H1 (cell line): ENCODE measurements at regions not wholly inside any gene's neighbourhood (a gene's known extent, or its start where the extent isn't known, plus 50 kb on each side); places are given as distances from the start of the nearest gene placed in this dataset.
A peak's percentile ranks its signal among the peaks of the same experiment; 100 is the strongest.

ENCODE experiments used
- CTCF ChIA-PET: fragments of 300-600 bp; sonication (Branson Sonifier 250); formaldehyde crosslinking; loops from one replicate; lab custom pipeline; 2021; ENCODE audit not compliant: partially characterized antibody; lab: Charles Lee
- POLR2A ChIA-PET: fragments of 300-600 bp; sonication (Branson Sonifier 250); formaldehyde crosslinking; loops from one replicate; lab custom pipeline; 2021; ENCODE audit warnings: inconsistent platforms; ENCODE audit not compliant: partially characterized antibody; lab: Charles Lee
- DNase-seq, 2 experiments: peaks; one replicate each; pipeline versions ENCODE4 v3.0.0 to v3.0.0-alpha.2; 2010 to 2022; ENCODE audit warnings: low spot score in 2 of 2, low read depth in 1 of 2, mixed read lengths in 1 of 2
- FAIRE-seq: peaks from 2 replicates; lab custom pipeline; 2011; peaks lifted over from hg19 to GRCh38; lab: Jason Lieb, UNC
- H2AFZ ChIP-seq: 2 replicates; pipeline ENCODE4 v1.8.1; 2012; ENCODE audit warnings: low read length, inconsistent platforms
- H2AK5ac ChIP-seq: 2 replicates; pipeline ENCODE4 v1.6.1; 2013; ENCODE audit warnings: low read depth, low read length
- H2BK120ac ChIP-seq: replicated peaks from 2 replicates; pipeline ENCODE3; 2013; ENCODE audit warnings: low read depth, low read length, inconsistent platforms
- H2BK12ac ChIP-seq: 2 replicates; pipeline ENCODE4 v1.6.1; 2013; ENCODE audit warnings: low read depth, low read length
- H2BK15ac ChIP-seq: 2 replicates; pipeline ENCODE4 v1.6.1; 2013; ENCODE audit warnings: low read length
- H2BK20ac ChIP-seq: 2 replicates; pipeline ENCODE4 v1.6.1; 2013; ENCODE audit warnings: low read length
- H2BK5ac ChIP-seq: 2 replicates; pipeline ENCODE4 v1.6.1; 2013; ENCODE audit warnings: low read depth, low read length
- H3K14ac ChIP-seq: 2 replicates; pipeline ENCODE4 v1.6.1; 2013; ENCODE audit warnings: inconsistent platforms; ENCODE audit not compliant: insufficient read length
- H3K18ac ChIP-seq: 2 replicates; pipeline ENCODE4 v1.6.1; 2013; ENCODE audit warnings: low read length; ENCODE audit errors: extremely low read depth
- H3K23ac ChIP-seq: 2 replicates; pipeline ENCODE4 v1.6.1; 2013; ENCODE audit warnings: inconsistent platforms; ENCODE audit not compliant: insufficient read length
- H3K23me2 ChIP-seq: 2 replicates; pipeline ENCODE4 v1.6.1; 2013; ENCODE audit warnings: low read depth, low read length
- H3K27ac ChIP-seq: 2 replicates; pipeline ENCODE4 v1.6.1; 2011; ENCODE audit warnings: low read depth, low read length, inconsistent platforms
- H3K27me3 ChIP-seq, 4 experiments: replicated peaks in 1 of 4; 1 replicate in 1 of 4; 2 replicates in 3 of 4; pipeline versions ENCODE4 v1.6.1 to v1.8.1; 2011 to 2013; ENCODE audit warnings: low read length in 3 of 4, mild to moderate bottlenecking in 3 of 4, inconsistent platforms in 2 of 4, mixed read lengths in 2 of 4, moderate library complexity in 1 of 4; ENCODE audit not compliant: control insufficient read depth in 3 of 4, insufficient read depth in 3 of 4; ENCODE audit errors: extremely low read depth in 1 of 4
- H3K36me3 ChIP-seq, 4 experiments: 2 replicates each; pipeline versions ENCODE4 v1.6.1 to v1.8.1; 2011 to 2013; ENCODE audit warnings: mild to moderate bottlenecking in 4 of 4, low read length in 3 of 4, moderate library complexity in 2 of 4, control low read depth in 1 of 4, inconsistent platforms in 1 of 4; ENCODE audit not compliant: insufficient read depth in 4 of 4, control insufficient read depth in 2 of 4
- H3K4ac ChIP-seq: replicated peaks from 2 replicates; pipeline ENCODE3; 2013; ENCODE audit warnings: low read length, low read depth, mixed read lengths, inconsistent platforms; ENCODE audit not compliant: insufficient read length
- H3K4me1 ChIP-seq, 4 experiments: replicated peaks in 1 of 4; 1 replicate in 1 of 4; 2 replicates in 3 of 4; pipeline versions ENCODE4 v1.6.1 to v1.8.1; 2011 to 2013; ENCODE audit warnings: low read length in 3 of 4, inconsistent platforms in 2 of 4, mixed read lengths in 1 of 4; ENCODE audit not compliant: insufficient read depth in 4 of 4, control insufficient read depth in 3 of 4
- H3K4me2 ChIP-seq, 2 experiments: 2 replicates each; pipeline versions ENCODE4 v1.6.1 to v1.8.1; 2011 to 2013; ENCODE audit warnings: low read depth in 2 of 2, low read length in 2 of 2, control low read depth in 1 of 2, inconsistent platforms in 1 of 2, mild to moderate bottlenecking in 1 of 2; ENCODE audit not compliant: insufficient read depth in 1 of 2
- H3K4me3 ChIP-seq, 4 experiments: fragments of 200-600, 300-600 bp in 1 of 4; sonication (generic), shearing (Covaris generic), sonication (Bioruptor Twin) in 1 of 4; 2 replicates each; pipeline versions ENCODE4 v1.5.1 to v1.8.1; 2011 to 2016; ENCODE audit warnings: low read length in 4 of 4, low read depth in 3 of 4, control low read depth in 2 of 4, inconsistent platforms in 2 of 4, mild to moderate bottlenecking in 2 of 4, mixed read lengths in 1 of 4, moderate library complexity in 1 of 4; ENCODE audit not compliant: insufficient read depth in 2 of 4; ENCODE audit errors: extremely low read depth in 1 of 4
- H3K56ac ChIP-seq: replicated peaks from 2 replicates; pipeline ENCODE3; 2013; ENCODE audit warnings: low read depth, mild to moderate bottlenecking, mixed read lengths, low read length, inconsistent platforms; ENCODE audit not compliant: insufficient read length
- H3K79me1 ChIP-seq: 2 replicates; pipeline ENCODE4 v1.6.1; 2013; ENCODE audit warnings: low read depth, low read length, control low read depth
- H3K79me2 ChIP-seq, 2 experiments: 2 replicates each; pipeline versions ENCODE4 v1.6.1 to v1.8.1; 2012 to 2013; ENCODE audit warnings: low read length in 2 of 2, mild to moderate bottlenecking in 2 of 2, inconsistent platforms in 1 of 2; ENCODE audit not compliant: insufficient read depth in 2 of 2, control insufficient read depth in 1 of 2
- H3K9ac ChIP-seq, 4 experiments: replicated peaks in 1 of 4; 1 replicate in 1 of 4; 2 replicates in 3 of 4; pipeline versions ENCODE4 v1.6.1 to v1.8.1; 2011 to 2013; ENCODE audit warnings: low read depth in 3 of 4, low read length in 3 of 4, control low read depth in 2 of 4, mild to moderate bottlenecking in 2 of 4, moderate library complexity in 2 of 4, inconsistent platforms in 1 of 4; ENCODE audit errors: extremely low read depth in 1 of 4
- H3K9me3 ChIP-seq, 2 experiments: 2 replicates each; pipeline versions ENCODE4 v1.6.1 to v1.8.1; 2012 to 2013; ENCODE audit warnings: mild to moderate bottlenecking in 2 of 2, moderate library complexity in 2 of 2, control low read depth in 1 of 2, inconsistent platforms in 1 of 2, low read depth in 1 of 2, low read length in 1 of 2, mixed read lengths in 1 of 2; ENCODE audit not compliant: insufficient read depth in 2 of 2
- H4K20me1 ChIP-seq, 2 experiments: replicated peaks in 1 of 2; 2 replicates each; pipeline versions ENCODE3 to v1.8.1; 2011 to 2013; ENCODE audit warnings: inconsistent platforms in 2 of 2, low read length in 2 of 2, mild to moderate bottlenecking in 1 of 2; ENCODE audit not compliant: insufficient read depth in 2 of 2, control insufficient read depth in 1 of 2
- H4K5ac ChIP-seq: 2 replicates; pipeline ENCODE4 v1.6.1; 2013; ENCODE audit warnings: low read length, low read depth, mixed read lengths, inconsistent platforms; ENCODE audit not compliant: insufficient read length
- H4K8ac ChIP-seq: 2 replicates; pipeline ENCODE4 v1.8.0; 2013; ENCODE audit warnings: mild to moderate bottlenecking, moderate library complexity, low read length, inconsistent platforms; ENCODE audit not compliant: insufficient read depth; ENCODE audit errors: extremely low read depth
- H4K91ac ChIP-seq: replicated peaks from 2 replicates; pipeline ENCODE3; 2013; ENCODE audit warnings: low read length, mixed read lengths, inconsistent platforms; ENCODE audit not compliant: insufficient read length
- POU5F1 ChIP-seq: IDR thresholded peaks from 2 replicates; pipeline ENCODE4 v1.6.1; 2011; ENCODE audit warnings: low read depth, mild to moderate bottlenecking, low read length, moderate library complexity
- USF2 ChIP-seq: IDR thresholded peaks from 2 replicates; pipeline ENCODE4 v1.6.1; 2011; ENCODE audit warnings: low read length, improper control_type of control experiment
- WGBS, 2 experiments: shearing (Covaris generic) in 1 of 2; methylation state at CpG; one replicate each; pipeline versions ENCODE4 v1.1.6 to v1.1.7; 2013 to 2015; ENCODE audit warnings: low lambda C conversion rate in 2 of 2, mixed read lengths in 2 of 2, inconsistent platforms in 1 of 2, low coverage in 1 of 2, missing lambda C conversion rate in 1 of 2; ENCODE audit not compliant: insufficient replicate concordance in 2 of 2, insufficient coverage in 1 of 2, insufficient read length in 1 of 2; ENCODE audit errors: extremely low coverage in 1 of 2, missing lambda C conversion rate in 1 of 2; 5-methylcytosine and 5-hydroxymethylcytosine counted together

DNA sequence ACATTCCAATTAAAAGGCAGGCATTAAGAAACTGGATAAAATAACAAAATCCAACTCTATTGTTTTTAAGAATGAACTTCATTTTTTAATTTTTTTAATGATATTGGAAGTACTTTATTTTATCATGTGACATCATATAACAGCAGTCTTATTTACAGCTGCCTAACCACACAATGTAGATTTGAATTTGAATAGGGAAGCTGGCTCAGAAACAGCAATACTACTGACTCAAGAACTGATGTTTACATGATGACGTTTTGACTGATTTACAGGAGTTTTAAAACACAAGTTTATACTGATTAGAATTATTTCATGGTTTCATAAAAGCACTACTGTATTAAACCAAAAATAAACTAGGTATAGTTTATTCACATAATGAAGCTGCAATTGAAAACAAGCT is 348.7 kb upstream of the NR5A2 start:
- Histone ChIP-seq H3K27me3 (no peaks in the 10 kb centered on the region), H3K23ac (no peak overlapping the region), H3K27ac (no peak overlapping the region), H3K23me2 (no peaks in the 10 kb centered on the region), H2AK5ac (no peak overlapping the region), H2BK5ac (no peak overlapping the region), H3K9ac (no peak overlapping the region), H4K91ac (no peak overlapping the region), H2BK120ac (no peak overlapping the region), H4K20me1 (no peaks in the 10 kb centered on the region), H4K5ac (peak overlapping the region; percentile 60), H2BK20ac (no peak overlapping the region), H3K9me3 (no peaks in the 10 kb centered on the region), H3K4me2 (no peak overlapping the region), H3K36me3 (no peaks in the 10 kb centered on the region), H4K8ac (no peak overlapping the region), H3K4me1 (peaks cover 0 to 1% (median 0%) of the 10 kb centered on the region in 4 experiments; a peak in 2 of 7 replicates), H2BK12ac (no peak overlapping the region), H3K4ac (no peak overlapping the region), H3K79me2 (no peaks in the 10 kb centered on the region), H3K18ac (no peak overlapping the region), H2AFZ (no peak overlapping the region), H3K14ac (no peak overlapping the region), H3K79me1 (no peaks in the 10 kb centered on the region), H2BK15ac (no peak overlapping the region), H3K56ac (no peak overlapping the region), H3K4me3 (no peak overlapping the region)
- no peak for TF ChIP-seq USF2
- no peak for TF ChIP-seq POU5F1
- CTCF ChIA-PET = interaction anchor here (0.6 to 1.6 kb wide), 3 partner anchors 109 to 622 kb away, joined by 3 to 4 read pairs (median 4); no protein-coding TSS in a partner anchor
- no peak for DNase-seq
- 0% methylated on average over 1 of the region's 1 CpG; no CpG with 5 or more reads in 1 of the 2 experiments for WGBS, 2 experiments
- POLR2A ChIA-PET = no interaction called here
- FAIRE-seq = no peak
